ENCODE measurements at regions not wholly inside any gene's neighbourhood (a gene's known extent, or its start where the extent isn't known, plus 50 kb on each side); places are given as distances from the start of the nearest gene placed in this dataset.

DNA sequence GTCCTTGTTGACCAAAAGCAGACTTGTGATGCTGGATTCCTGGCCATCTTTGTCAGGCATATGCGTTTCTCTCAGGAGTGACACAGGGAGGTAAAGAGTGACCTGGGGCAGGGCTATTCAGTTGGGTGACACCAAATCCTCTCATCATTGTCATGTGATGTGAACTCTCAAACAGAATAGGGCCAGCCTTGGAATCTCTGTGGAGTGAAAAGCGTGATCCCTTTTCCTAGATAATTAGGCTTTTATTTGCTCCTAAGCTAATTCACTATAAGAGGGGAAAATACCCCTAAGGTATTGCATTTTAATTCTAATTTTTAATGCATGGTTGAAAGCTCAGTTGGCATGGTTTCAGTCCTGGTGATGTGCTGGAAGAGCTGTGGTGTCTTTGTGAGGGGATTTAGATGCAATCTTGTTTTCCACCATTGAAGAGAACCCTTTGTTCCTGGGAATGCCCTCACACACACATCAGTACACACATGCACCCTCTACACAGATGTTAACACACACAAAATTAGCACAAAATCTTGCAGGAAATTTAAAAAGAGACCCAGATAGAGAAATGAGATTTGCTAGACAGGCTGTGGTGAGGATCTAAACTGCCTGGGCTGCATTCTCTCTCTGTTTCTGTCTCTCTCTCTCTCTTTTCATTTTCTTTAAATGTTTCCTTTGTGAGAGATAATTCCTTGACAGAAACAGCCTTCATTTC, 349.9 kb downstream of the TSN start:
- no TSS peak for BruUV-seq (replicated peaks)
- Histone ChIP-seq H4K20me1 (replicated peaks; ENCODE audit: control insufficient read depth, insufficient read depth, low read length) (0 out of 2 replicates have a peak, but pooled peaks cover 3% of the 10 kb centered on the region), H3K9me3 (replicated peaks; ENCODE audit: control insufficient read depth, insufficient read depth, low read depth, low read length) (no peaks in the 10 kb centered on the region), H3K79me2 (ENCODE audit: control insufficient read depth, insufficient read depth, low read length) (no peaks in the 10 kb centered on the region), H3K4me1 (replicated peaks in 1 of 2; ENCODE audit: control insufficient read depth in 2 of 2, insufficient read depth in 2 of 2, low read length in 2 of 2) (no peaks in the 10 kb centered on the region), H3K9me1 (ENCODE audit: control insufficient read depth, insufficient read depth, low read length) (no peaks in the 10 kb centered on the region), H3K27me3 (ENCODE audit: control insufficient read depth in 2 of 2, insufficient read depth in 2 of 2, low read length in 2 of 2) (peaks cover 0 to 9% of the 10 kb centered on the region in 2 experiments; a peak in 1 of 5 replicates), H2AFZ (ENCODE audit: low read depth, low read length) (no peak overlapping the region), H3K36me3 (ENCODE audit: control insufficient read depth, insufficient read depth, low read length) (no peaks in the 10 kb centered on the region), H3K4me3 (no peak overlapping the region), H3K27ac (ENCODE audit: extremely low read depth, low read depth, low read length) (no peak overlapping the region), H3K9ac (ENCODE audit: insufficient read depth in 1 of 2, low read depth in 2 of 2, low read length in 2 of 2) (no peak overlapping the region), H3K4me2 (ENCODE audit: insufficient read depth, low read length) (no peak overlapping the region)
- 3% methylated on average over 2 of the region's 2 CpGs for WGBS (ENCODE audit: insufficient coverage, low coverage, missing lambda C conversion rate)
- FAIRE-seq (no peak), DNase-seq (ENCODE audit: extremely low read depth in 1 of 4, low spot score in 3 of 4) (no peak), ATAC-seq (no peak)
- CTCF ChIA-PET (ENCODE audit: low intra/inter-chr PET ratio) = no interaction called here
- in situ Hi-C loops (cut with MboI) = no loop called here
- POLR2A ChIA-PET = no interaction called here
- intact Hi-C loops (cut with micrococcal nuclease) = no loop called here
- TF ChIP-seq, protein P1, sequence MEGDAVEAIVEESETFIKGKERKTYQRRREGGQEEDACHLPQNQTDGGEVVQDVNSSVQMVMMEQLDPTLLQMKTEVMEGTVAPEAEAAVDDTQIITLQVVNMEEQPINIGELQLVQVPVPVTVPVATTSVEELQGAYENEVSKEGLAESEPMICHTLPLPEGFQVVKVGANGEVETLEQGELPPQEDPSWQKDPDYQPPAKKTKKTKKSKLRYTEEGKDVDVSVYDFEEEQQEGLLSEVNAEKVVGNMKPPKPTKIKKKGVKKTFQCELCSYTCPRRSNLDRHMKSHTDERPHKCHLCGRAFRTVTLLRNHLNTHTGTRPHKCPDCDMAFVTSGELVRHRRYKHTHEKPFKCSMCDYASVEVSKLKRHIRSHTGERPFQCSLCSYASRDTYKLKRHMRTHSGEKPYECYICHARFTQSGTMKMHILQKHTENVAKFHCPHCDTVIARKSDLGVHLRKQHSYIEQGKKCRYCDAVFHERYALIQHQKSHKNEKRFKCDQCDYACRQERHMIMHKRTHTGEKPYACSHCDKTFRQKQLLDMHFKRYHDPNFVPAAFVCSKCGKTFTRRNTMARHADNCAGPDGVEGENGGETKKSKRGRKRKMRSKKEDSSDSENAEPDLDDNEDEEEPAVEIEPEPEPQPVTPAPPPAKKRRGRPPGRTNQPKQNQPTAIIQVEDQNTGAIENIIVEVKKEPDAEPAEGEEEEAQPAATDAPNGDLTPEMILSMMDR (IDR thresholded peaks at IDR 0.05 in 2 of 3, conservative IDR thresholded peaks at IDR 0.05 in 1 of 3; ENCODE audit: insufficient read depth in 2 of 3, low read depth in 1 of 3, low read length in 3 of 3) = no peak
- TF ChIP-seq CEBPB (tag; IDR thresholded peaks at IDR 0.05) (no peak), ADNP (tag; IDR thresholded peaks at IDR 0.05) (no peak), ZNF76 (CRISPR knock-in tag; IDR thresholded peaks at IDR 0.05; ENCODE audit: borderline replicate concordance) (no peak), MED1 (CRISPR knock-in tag; IDR thresholded peaks at IDR 0.05; ENCODE audit: borderline replicate concordance) (no peak), RBM34 (IDR thresholded peaks at IDR 0.05; ENCODE audit: borderline replicate concordance, insufficient read depth, low read length) (no peak), ZNF507 (tag; conservative IDR thresholded peaks at IDR 0.05) (no peak), ZFP1 (CRISPR knock-in tag; IDR thresholded peaks at IDR 0.05) (no peak), RB1 (IDR thresholded peaks at IDR 0.05; ENCODE audit: low read depth) (no peak)
- TF ChIP-seq, protein P2, sequence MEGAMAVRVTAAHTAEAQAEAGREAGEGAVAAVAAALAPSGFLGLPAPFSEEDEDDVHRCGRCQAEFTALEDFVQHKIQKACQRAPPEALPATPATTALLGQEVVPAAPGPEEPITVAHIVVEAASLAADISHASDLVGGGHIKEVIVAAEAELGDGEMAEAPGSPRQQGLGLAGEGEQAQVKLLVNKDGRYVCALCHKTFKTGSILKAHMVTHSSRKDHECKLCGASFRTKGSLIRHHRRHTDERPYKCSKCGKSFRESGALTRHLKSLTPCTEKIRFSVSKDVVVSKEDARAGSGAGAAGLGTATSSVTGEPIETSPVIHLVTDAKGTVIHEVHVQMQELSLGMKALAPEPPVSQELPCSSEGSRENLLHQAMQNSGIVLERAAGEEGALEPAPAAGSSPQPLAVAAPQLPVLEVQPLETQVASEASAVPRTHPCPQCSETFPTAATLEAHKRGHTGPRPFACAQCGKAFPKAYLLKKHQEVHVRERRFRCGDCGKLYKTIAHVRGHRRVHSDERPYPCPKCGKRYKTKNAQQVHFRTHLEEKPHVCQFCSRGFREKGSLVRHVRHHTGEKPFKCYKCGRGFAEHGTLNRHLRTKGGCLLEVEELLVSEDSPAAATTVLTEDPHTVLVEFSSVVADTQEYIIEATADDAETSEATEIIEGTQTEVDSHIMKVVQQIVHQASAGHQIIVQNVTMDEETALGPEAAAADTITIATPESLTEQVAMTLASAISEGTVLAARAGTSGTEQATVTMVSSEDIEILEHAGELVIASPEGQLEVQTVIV (CRISPR knock-in tag; IDR thresholded peaks at IDR 0.05; ENCODE audit: borderline replicate concordance) = no peak
